HCT116 (cell line): ENCODE measurements at regions not wholly inside any gene's neighbourhood (a gene's known extent, or its start where the extent isn't known, plus 50 kb on each side); places are given as distances from the start of the nearest gene placed in this dataset.

Source experiments
- ATAC-seq: fragments of 200-7000 bp; cut with Tn5 transposase; 2 replicates; pipeline ENCODE4 v1.9.1; 2020; ENCODE audit warnings: mild to moderate bottlenecking, moderate library complexity
- BruUV-seq: library from RNA; stranded (reverse); fragments of 400-500 nt; replicated peaks from 2 replicates; lab custom pipeline; 2021; lab: Mats Ljungman, UMichigan
- CTCF ChIA-PET: fragments of 300-600 bp; sonication (Branson Sonifier 250); formaldehyde crosslinking; loops from one replicate; lab custom pipeline; 2021; ENCODE audit warnings: antibody characterized with exemption; lab: Charles Lee
- POLR2A ChIA-PET: fragments of 300-600, 350-600 bp; sonication (Branson Sonifier 250); formaldehyde crosslinking; loops from one replicate; lab custom pipeline; 2021; ENCODE audit warnings: antibody characterized with exemption; lab: Charles Lee
- RAD21 ChIA-PET, 2 experiments: fragments of 300-600 bp; sonication (Branson Sonifier 250); formaldehyde crosslinking; loops; one replicate each; lab custom pipeline; 2023; ENCODE audit warnings: low total read pairs in 2 of 2; ENCODE audit not compliant: uncharacterized antibody in 2 of 2, unreplicated experiment in 2 of 2, low non-redundant PET in 1 of 2; lab: Charles Lee
- DNase-seq: peaks from one replicate; pipeline ENCODE4 v3.0.0-alpha.2; 2010; ENCODE audit warnings: low read depth, low spot score
- H2AFZ ChIP-seq: fragments of 200-600 bp; shearing (Covaris generic), sonication (generic); 2 replicates; pipeline ENCODE4 v1.6.1; 2017; ENCODE audit warnings: low read depth, mixed run types, mixed read lengths, antibody characterized with exemption, low read length; ENCODE audit not compliant: poor library complexity, severe bottlenecking
- H3K27ac ChIP-seq: 2 replicates; pipeline ENCODE4 v1.5.1; 2012; ENCODE audit warnings: low read depth, low read length
- H3K27me3 ChIP-seq: fragments of 200-600 bp; sonication (generic); 2 replicates; pipeline ENCODE4 v1.6.1; 2016; ENCODE audit warnings: mixed run types, low read length, mixed read lengths; ENCODE audit not compliant: insufficient read depth
- H3K36me3 ChIP-seq, 2 experiments: fragments of 200-500 bp in 1 of 2; fragments of 200-600 bp in 1 of 2; sonication (Bioruptor generic) in 1 of 2; sonication (generic) in 1 of 2; 2 replicates each; pipeline versions ENCODE4 v1.5.1 to v1.6.1; 2014 to 2016; ENCODE audit warnings: low read length in 2 of 2, inconsistent platforms in 1 of 2, mixed read lengths in 1 of 2, mixed run types in 1 of 2; ENCODE audit not compliant: insufficient read depth in 2 of 2, control insufficient read depth in 1 of 2
- H3K4me1 ChIP-seq, 2 experiments: fragments of 200-600 bp in 1 of 2; sonication (generic) in 1 of 2; 2 replicates each; pipeline versions ENCODE4 v1.5.1 to v1.6.1; 2012 to 2017; ENCODE audit warnings: low read length in 2 of 2, inconsistent platforms in 1 of 2, mild to moderate bottlenecking in 1 of 2, mixed read lengths in 1 of 2, mixed run types in 1 of 2, moderate library complexity in 1 of 2; ENCODE audit not compliant: insufficient read depth in 2 of 2, control insufficient read depth in 1 of 2
- H3K4me2 ChIP-seq: fragments of 200-600 bp; sonication (generic); 2 replicates; pipeline ENCODE4 v1.6.1; 2017; ENCODE audit warnings: mixed run types, low read length, mixed read lengths
- H3K4me3 ChIP-seq, 2 experiments: fragments of 200-600 bp in 1 of 2; sonication (generic) in 1 of 2; replicated peaks in 1 of 2; 2 replicates each; pipeline ENCODE4 v1.5.1; 2011 to 2016; ENCODE audit warnings: low read length in 2 of 2, control low read depth in 1 of 2, low read depth in 1 of 2, mild to moderate bottlenecking in 1 of 2, mixed read lengths in 1 of 2, mixed run types in 1 of 2
- H3K79me2 ChIP-seq: fragments of 200-600 bp; sonication (generic); 2 replicates; pipeline ENCODE4 v1.6.1; 2017; ENCODE audit warnings: mild to moderate bottlenecking, mixed run types, low read length, moderate library complexity, mixed read lengths; ENCODE audit not compliant: insufficient read depth
- H3K9ac ChIP-seq: fragments of 200-600 bp; sonication (generic); 2 replicates; pipeline ENCODE4 v1.6.1; 2016; ENCODE audit warnings: low read length, mixed read lengths
- H3K9me2 ChIP-seq: fragments of 200-600 bp; sonication (generic), shearing (Covaris generic); 2 replicates; pipeline ENCODE4 v1.6.1; 2017; ENCODE audit warnings: mixed run types, mild to moderate bottlenecking, moderate library complexity; ENCODE audit not compliant: insufficient read depth
- H3K9me3 ChIP-seq, 2 experiments: fragments of 200-500 bp in 1 of 2; fragments of 200-600 bp in 1 of 2; sonication (Bioruptor generic) in 1 of 2; sonication (generic) in 1 of 2; 2 replicates each; pipeline ENCODE4 v1.6.1; 2014 to 2017; ENCODE audit warnings: low read length in 2 of 2, mixed read lengths in 2 of 2, inconsistent platforms in 1 of 2, low read depth in 1 of 2, mild to moderate bottlenecking in 1 of 2, mixed run types in 1 of 2, moderate library complexity in 1 of 2; ENCODE audit not compliant: control insufficient read depth in 1 of 2, insufficient read depth in 1 of 2
- H4K20me1 ChIP-seq: fragments of 200-600 bp; sonication (generic), shearing (Covaris generic); 2 replicates; pipeline ENCODE4 v1.6.1; 2017; ENCODE audit warnings: mixed run types, mild to moderate bottlenecking, moderate library complexity; ENCODE audit not compliant: insufficient read depth
- CBX3 ChIP-seq: IDR thresholded peaks from 2 replicates; pipeline ENCODE4 v1.6.1; 2012; ENCODE audit warnings: low read depth
- CEBPB ChIP-seq: IDR thresholded peaks from 2 replicates; pipeline ENCODE4 v1.6.1; 2012; ENCODE audit warnings: low read depth
- CTCF ChIP-seq, 3 experiments: fragments of 200-600 bp in 1 of 3; sonication (generic) in 1 of 3; IDR thresholded peaks in 2 of 3; conservative IDR thresholded peaks in 1 of 3; 2 replicates each; pipeline ENCODE4 v1.5.1; 2012 to 2017; ENCODE audit warnings: low read depth in 2 of 3, low read length in 2 of 3, antibody characterized with exemption in 1 of 3, borderline replicate concordance in 1 of 3, control low read depth in 1 of 3, mild to moderate bottlenecking in 1 of 3, mixed read lengths in 1 of 3, mixed run types in 1 of 3, moderate library complexity in 1 of 3; ENCODE audit not compliant: insufficient read depth in 1 of 3
- EGR1 ChIP-seq: IDR thresholded peaks from 2 replicates; pipeline ENCODE4 v1.6.1; 2012; ENCODE audit warnings: low read depth
- EZH2phosphoT487 ChIP-seq: fragments of 200-600 bp; IDR thresholded peaks from 2 replicates; pipeline ENCODE4 v1.6.1; 2018; ENCODE audit warnings: antibody characterized with exemption, borderline replicate concordance
- FOSL1 ChIP-seq: IDR thresholded peaks from 2 replicates; pipeline ENCODE4 v1.6.1; 2012; ENCODE audit warnings: low read depth
- POLR2A ChIP-seq: IDR thresholded peaks from 2 replicates; pipeline ENCODE4 v1.7.0; 2011; ENCODE audit warnings: borderline replicate concordance; ENCODE audit not compliant: insufficient read depth, insufficient read length; ENCODE audit errors: extremely low read depth
- RAD21 ChIP-seq: IDR thresholded peaks from 2 replicates; pipeline ENCODE4 v1.6.1; 2012; ENCODE audit warnings: low read depth, mild to moderate bottlenecking
- REST ChIP-seq: IDR thresholded peaks from 2 replicates; pipeline ENCODE4 v1.6.1; 2012; ENCODE audit warnings: low read depth
- SIN3A ChIP-seq: IDR thresholded peaks from 2 replicates; pipeline ENCODE4 v1.6.1; 2012; ENCODE audit warnings: low read depth
- SP1 ChIP-seq: IDR thresholded peaks from 2 replicates; pipeline ENCODE4 v1.6.1; 2012; ENCODE audit warnings: low read depth
- SRF ChIP-seq: IDR thresholded peaks from 2 replicates; pipeline ENCODE4 v1.6.1; 2012; ENCODE audit warnings: low read depth
- TCF7L2 ChIP-seq: IDR thresholded peaks from 2 replicates; pipeline ENCODE4 v1.7.0; 2011; ENCODE audit warnings: borderline replicate concordance, inconsistent platforms; ENCODE audit not compliant: insufficient read depth, insufficient read length; ENCODE audit errors: extremely low read depth
- YY1 ChIP-seq: IDR thresholded peaks from 2 replicates; pipeline ENCODE4 v1.6.1; 2011; ENCODE audit warnings: low read length, low read depth, moderate library complexity, mild to moderate bottlenecking; ENCODE audit not compliant: insufficient replicate concordance; ENCODE audit errors: extremely low read depth
- ZBTB33 ChIP-seq: IDR thresholded peaks from 2 replicates; pipeline ENCODE4 v1.6.1; 2011; ENCODE audit warnings: mild to moderate bottlenecking, low read length, moderate library complexity; ENCODE audit not compliant: insufficient replicate concordance; ENCODE audit errors: extremely low read depth
- ZFX ChIP-seq: fragments of 450-650 bp; IDR thresholded peaks from 2 replicates; pipeline ENCODE4 v1.6.1; 2017
- intact Hi-C: fragments of 100-400 bp; cut with micrococcal nuclease; formaldehyde crosslinking; loops from 2 replicates; pipeline ENCODE4 v1.10.0; 2022
- TF ChIP-seq, protein P1 (sequence below): IDR thresholded peaks from 2 replicates; pipeline ENCODE4 v1.6.1; 2012

DNA sequence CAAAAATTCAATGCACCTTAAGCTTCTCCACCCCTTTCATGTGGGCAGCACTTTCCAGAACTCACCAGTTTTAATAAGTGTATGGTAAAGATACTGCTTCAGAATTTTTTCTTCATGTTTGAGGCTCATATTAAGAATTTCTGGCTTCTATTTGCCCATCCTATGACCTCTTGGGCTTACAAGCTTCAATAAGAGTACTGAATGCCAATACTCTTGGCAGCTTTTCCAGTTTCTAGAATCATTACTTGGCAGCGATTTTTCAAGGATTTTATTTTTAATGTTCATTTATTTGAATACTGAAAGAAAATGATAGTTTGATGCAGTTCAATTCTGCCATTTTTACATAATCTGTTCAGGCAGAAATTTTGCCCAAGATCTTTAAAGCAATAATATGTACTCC, 242.1 kb upstream of the KCND2 start:
- Histone ChIP-seq H3K27ac (no peak overlapping the region), H3K27me3 (no peaks in the 10 kb centered on the region), H3K4me2 (no peak overlapping the region), H3K9me3 (no peaks in the 10 kb centered on the region), H3K36me3 (no peaks in the 10 kb centered on the region), H3K4me3 (no peak overlapping the region), H3K79me2 (no peaks in the 10 kb centered on the region), H3K4me1 (no peaks in the 10 kb centered on the region), H3K9me2 (no peaks in the 10 kb centered on the region), H4K20me1 (no peaks in the 10 kb centered on the region), H3K9ac (no peak overlapping the region), H2AFZ (no peak overlapping the region)
- intact Hi-C loops, result no loop called here
- RAD21 ChIA-PET, result no interaction called here
- ATAC-seq, result no peak
- TF ChIP-seq YY1 (no peak), FOSL1 (no peak), EGR1 (no peak), CTCF (IDR thresholded peaks at IDR 0.05 in 2 of 3, conservative IDR thresholded peaks at IDR 0.05 in 1 of 3; ENCODE audit: borderline replicate concordance in 1 of 3, insufficient read depth in 1 of 3, low read depth in 2 of 3, low read length in 2 of 3) (no peak), CBX3 (no peak), CEBPB (no peak), REST (no peak), SIN3A (no peak), TCF7L2 (no peak), POLR2A (no peak), ZBTB33 (no peak), SRF (no peak), SP1 (no peak), RAD21 (no peak), EZH2phosphoT487 (no peak), ZFX (no peak)
- TF ChIP-seq, protein P1, sequence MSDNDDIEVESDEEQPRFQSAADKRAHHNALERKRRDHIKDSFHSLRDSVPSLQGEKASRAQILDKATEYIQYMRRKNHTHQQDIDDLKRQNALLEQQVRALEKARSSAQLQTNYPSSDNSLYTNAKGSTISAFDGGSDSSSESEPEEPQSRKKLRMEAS, result no peak
- BruUV-seq, result no TSS peak
- POLR2A ChIA-PET, result no interaction called here
- CTCF ChIA-PET, result no interaction called here
- DNase-seq, result no peak
